ENCODE measurements at regions not wholly inside any gene's neighbourhood (a gene's known extent, or its start where the extent isn't known, plus 50 kb on each side); places are given as distances from the start of the nearest gene placed in this dataset.
"Not testable (repeated sequence)": the region's sequence is repeated elsewhere in the genome, so short reads cannot be mapped to it uniquely, and the experiment has no call there.

DNA sequence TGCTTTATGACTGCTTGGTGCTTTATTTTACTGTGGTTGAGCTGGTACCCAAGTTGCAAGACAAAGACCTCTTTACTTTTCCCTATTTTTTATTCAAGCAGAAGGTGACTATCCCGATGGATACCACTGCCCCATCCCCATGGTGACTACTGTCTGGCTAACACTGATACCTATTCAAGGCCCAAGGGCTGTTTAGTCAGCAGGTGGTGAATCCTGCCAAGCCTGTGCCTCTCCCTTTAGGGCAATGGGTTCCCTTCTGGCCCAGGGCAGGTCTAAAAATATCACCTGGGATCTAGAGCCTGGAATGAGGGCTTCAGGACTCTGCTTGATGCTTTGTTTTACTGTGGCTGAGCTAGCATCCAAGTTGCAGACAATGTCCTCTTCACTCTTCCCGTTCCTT is 510.0 kb upstream of the GRAMD2B start:
- in situ Hi-C loops (cut with HindIII; ENCODE audit: low pct_unique_long_range_greater_than_20kb, low sequenced_read_pairs) (no loop called here), intact Hi-C loops (cut with micrococcal nuclease; ENCODE audit: unreplicated experiment) (no loop called here)
- BruUV-seq (replicated peaks), result no TSS peak
- H3K27ac ChIP-seq (ENCODE audit: low read length), result no peak overlapping the region
- no peaks in the 10 kb centered on the region for H3K36me3 ChIP-seq (ENCODE audit: control insufficient read depth, insufficient read depth, low read length)
- ATAC-seq, result no peak
- TF ChIP-seq REST (IDR thresholded peaks at IDR 0.05; ENCODE audit: insufficient read depth in 1 of 2, low read depth in 2 of 2, low read length in 1 of 2), result no peak
- TF ChIP-seq POLR2AphosphoS5 (IDR thresholded peaks at IDR 0.05; ENCODE audit: low read depth, low read length), result no peak
- no peak for TF ChIP-seq TCF7L2 (IDR thresholded peaks at IDR 0.05; ENCODE audit: low read depth, low read length)
- no peak for TF ChIP-seq CTCF (IDR thresholded peaks at IDR 0.05)
- TF ChIP-seq SIN3A (IDR thresholded peaks at IDR 0.05; ENCODE audit: borderline replicate concordance, insufficient read depth, low read depth, low read length), result no peak
- ChIA-PET POLR2A (no interaction called here), CTCF (no interaction called here)
- no peaks in the 10 kb centered on the region for H3K27me3 ChIP-seq (ENCODE audit: control insufficient read depth, insufficient read depth, low read length)
- no peak for DNase-seq (ENCODE audit: low read depth, low spot score)
- peaks cover 5% of the 10 kb centered on the region; the same call in 1 of the 2 replicates for H3K9me3 ChIP-seq (ENCODE audit: control insufficient read depth, insufficient read depth, low read depth, low read length)
- no peaks in the 10 kb centered on the region for H3K4me1 ChIP-seq (ENCODE audit: control insufficient read depth, insufficient read depth, low read length)
- no peak overlapping the region for H3K4me3 ChIP-seq (ENCODE audit: low read depth in 2 of 2, low read length in 2 of 2)

DNA sequence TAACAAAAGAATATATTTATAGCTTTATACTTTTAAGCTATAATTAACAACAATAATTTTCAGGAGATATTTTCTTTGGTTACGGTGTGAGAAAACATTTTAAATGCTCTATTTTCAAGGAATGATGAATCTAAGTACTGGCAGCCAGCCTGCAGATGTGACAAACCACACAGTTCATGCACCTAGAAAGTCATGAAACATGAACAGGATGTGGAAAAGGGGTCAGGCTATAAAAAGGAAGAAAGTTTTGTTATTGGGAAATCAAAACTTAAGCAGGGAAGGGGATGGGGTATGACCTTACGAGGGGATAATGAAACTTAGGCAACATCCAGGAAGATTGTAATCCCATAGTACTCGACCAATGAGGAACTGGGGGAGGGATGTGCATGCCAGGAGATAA is 508.7 kb upstream of the GRAMD2B start:
- POLR2A ChIA-PET, result no interaction called here
- Histone ChIP-seq H3K27me3 (ENCODE audit: control insufficient read depth, insufficient read depth, low read length) (no peaks in the 10 kb centered on the region), H3K4me3 (ENCODE audit: low read depth in 2 of 2, low read length in 2 of 2) (no peak overlapping the region), H3K27ac (ENCODE audit: low read length) (no peak overlapping the region), H3K4me1 (ENCODE audit: control insufficient read depth, insufficient read depth, low read length) (no peaks in the 10 kb centered on the region), H3K36me3 (ENCODE audit: control insufficient read depth, insufficient read depth, low read length) (no peaks in the 10 kb centered on the region), H3K9me3 (ENCODE audit: control insufficient read depth, insufficient read depth, low read depth, low read length) (peaks cover 5% of the 10 kb centered on the region; the same call in 1 of the 2 replicates)
- intact Hi-C loops (cut with micrococcal nuclease; ENCODE audit: unreplicated experiment), result no loop called here
- TF ChIP-seq CTCF (IDR thresholded peaks at IDR 0.05), result no peak
- TF ChIP-seq REST (IDR thresholded peaks at IDR 0.05; ENCODE audit: insufficient read depth in 1 of 2, low read depth in 2 of 2, low read length in 1 of 2), result no peak
- TF ChIP-seq POLR2AphosphoS5 (IDR thresholded peaks at IDR 0.05; ENCODE audit: low read depth, low read length), result no peak
- TF ChIP-seq TCF7L2 (IDR thresholded peaks at IDR 0.05; ENCODE audit: low read depth, low read length), result no peak
- no peak for TF ChIP-seq SIN3A (IDR thresholded peaks at IDR 0.05; ENCODE audit: borderline replicate concordance, insufficient read depth, low read depth, low read length)
- BruUV-seq (replicated peaks), result no TSS peak
- DNase-seq (ENCODE audit: low read depth, low spot score) (no peak), ATAC-seq (no peak)
- in situ Hi-C loops (cut with HindIII; ENCODE audit: low pct_unique_long_range_greater_than_20kb, low sequenced_read_pairs), result no loop called here
- CTCF ChIA-PET, result no interaction called here

DNA sequence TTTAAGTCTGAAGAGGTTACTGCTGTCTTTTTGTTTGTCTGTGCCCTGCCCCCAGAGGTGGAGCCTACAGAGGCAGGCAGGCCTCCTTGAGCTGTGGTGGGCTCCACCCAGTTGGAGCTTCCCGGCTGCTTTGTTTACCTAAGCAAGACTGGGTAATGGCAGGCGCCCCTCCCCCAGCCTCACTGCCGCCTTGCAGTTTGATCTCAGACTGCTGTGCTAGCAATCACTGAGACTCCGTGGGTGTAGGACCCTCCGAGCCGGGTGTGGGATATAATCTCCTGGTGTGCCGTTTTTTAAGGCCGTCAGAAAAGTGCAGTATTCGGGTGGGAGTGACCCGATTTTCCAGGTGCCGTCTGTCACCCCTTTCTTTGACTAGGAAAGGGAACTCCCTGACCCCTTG is 499.3 kb upstream of the GRAMD2B start:
- H3K36me3 ChIP-seq (ENCODE audit: control insufficient read depth, insufficient read depth, low read length); POLR2A ChIA-PET; CTCF ChIA-PET; ATAC-seq; DNase-seq (ENCODE audit: low read depth, low spot score); H3K27me3 ChIP-seq (ENCODE audit: control insufficient read depth, insufficient read depth, low read length); H3K9me3 ChIP-seq (ENCODE audit: control insufficient read depth, insufficient read depth, low read depth, low read length); BruUV-seq (replicated peaks); H3K4me1 ChIP-seq (ENCODE audit: control insufficient read depth, insufficient read depth, low read length); intact Hi-C loops (cut with micrococcal nuclease; ENCODE audit: unreplicated experiment); H3K4me3 ChIP-seq (ENCODE audit: low read depth in 2 of 2, low read length in 2 of 2); H3K27ac ChIP-seq (ENCODE audit: low read length); in situ Hi-C loops (cut with HindIII; ENCODE audit: low pct_unique_long_range_greater_than_20kb, low sequenced_read_pairs): not testable (repeated sequence)
